ENCODE measurements at regions not wholly inside any gene's neighbourhood (a gene's known extent, or its start where the extent isn't known, plus 50 kb on each side); places are given as distances from the start of the nearest gene placed in this dataset.

- no peak overlapping the region for H3K4me3 Mint-ChIP-seq
- peak; percentile 16 for DNase-seq
Measured at GRCh38 chr14:39762576-39763401, 330.6 kb upstream of the FBXO33 start.

GRCh38 chr14:39755269-39755878 is 323.1 kb upstream of the FBXO33 start:
- Mint-ChIP-seq H3K4me1 (no peaks in the 10 kb centered on the region), H3K27me3 (no peaks in the 10 kb centered on the region), H3K36me3 (ENCODE audit: low read depth) (no peaks in the 10 kb centered on the region), H3K4me3 (no peak overlapping the region), H3K9me3 (ENCODE audit: low read depth) (no peaks in the 10 kb centered on the region), H3K27ac (no peak overlapping the region)
- no peak for ATAC-seq
- CTCF ChIA-PET: no interaction called here
- POLR2A ChIA-PET: no interaction called here
- intact Hi-C loops (cut with DNase I, micrococcal nuclease): no loop called here
- DNase-seq: no peak

More at GRCh38 chr14:39762576-39763401, 330.6 kb upstream of the FBXO33 start:
- Mint-ChIP-seq H3K27ac (no peak overlapping the region), H3K4me1 (peaks cover 7% of the 10 kb centered on the region), H3K36me3 (ENCODE audit: low read depth) (no peaks in the 10 kb centered on the region), H3K9me3 (ENCODE audit: low read depth) (peaks cover 4% of the 10 kb centered on the region), H3K27me3 (no peaks in the 10 kb centered on the region)
- ChIA-PET CTCF (no interaction called here), POLR2A (no interaction called here)
- intact Hi-C loops (cut with DNase I, micrococcal nuclease): no loop called here
- peak; percentile 53 for ATAC-seq

- ATAC-seq: no peak
- ChIA-PET POLR2A (interaction anchor here (0.7 kb wide), 1 partner anchor 689 kb away, joined by 5 read pairs; no protein-coding TSS in a partner anchor), CTCF (interaction anchor here (1.4 kb wide), 1 partner anchor 9 kb away, joined by 5 read pairs; no protein-coding TSS in a partner anchor)
- H3K9me3 Mint-ChIP-seq (ENCODE audit: low read depth): peaks cover 5% of the 10 kb centered on the region
- no peak overlapping the region for H3K4me3 Mint-ChIP-seq
- no peaks in the 10 kb centered on the region for H3K36me3 Mint-ChIP-seq (ENCODE audit: low read depth)
- H3K27me3 Mint-ChIP-seq: no peaks in the 10 kb centered on the region
- DNase-seq: no peak
- H3K27ac Mint-ChIP-seq: no peak overlapping the region
- intact Hi-C loops (cut with DNase I, micrococcal nuclease): no loop called here
- no peaks in the 10 kb centered on the region for H3K4me1 Mint-ChIP-seq
Measured at GRCh38 chr14:39740454-39740853, 308.2 kb upstream of the FBXO33 start.

- H3K36me3 Mint-ChIP-seq (ENCODE audit: low read depth): no peaks in the 10 kb centered on the region
- H3K4me3 Mint-ChIP-seq: no peak overlapping the region
- no peak overlapping the region for H3K27ac Mint-ChIP-seq
- H3K4me1 Mint-ChIP-seq: no peaks in the 10 kb centered on the region
- intact Hi-C loops (cut with DNase I, micrococcal nuclease): no loop called here
- no peaks in the 10 kb centered on the region for H3K27me3 Mint-ChIP-seq
- ChIA-PET POLR2A (no interaction called here), CTCF (interaction anchor here (1.4 kb wide), 1 partner anchor 8 kb away, joined by 5 read pairs; no protein-coding TSS in a partner anchor)
- no peak for ATAC-seq
- DNase-seq: no peak
- peaks cover 5% of the 10 kb centered on the region for H3K9me3 Mint-ChIP-seq (ENCODE audit: low read depth)
Measured at GRCh38 chr14:39739796-39740195, 307.6 kb upstream of the FBXO33 start.

- Mint-ChIP-seq H3K36me3 (ENCODE audit: low read depth) (no peaks in the 10 kb centered on the region), H3K27ac (no peak overlapping the region), H3K4me3 (no peak overlapping the region), H3K4me1 (no peaks in the 10 kb centered on the region), H3K9me3 (ENCODE audit: low read depth) (peaks cover 8% of the 10 kb centered on the region), H3K27me3 (no peaks in the 10 kb centered on the region)
- ChIA-PET CTCF (interaction anchor here (1.6 kb wide), 1 partner anchor 8 kb away, joined by 3 read pairs; no protein-coding TSS in a partner anchor), POLR2A (no interaction called here)
- no peak for DNase-seq
- intact Hi-C loops (cut with DNase I, micrococcal nuclease): no loop called here
- no peak for ATAC-seq
Measured at GRCh38 chr14:39734306-39734705, 302.1 kb upstream of the FBXO33 start.

GRCh38 chr14:39733741-39734140 is 301.5 kb upstream of the FBXO33 start:
- ChIA-PET POLR2A (no interaction called here), CTCF (no interaction called here)
- H3K4me1 Mint-ChIP-seq: no peaks in the 10 kb centered on the region
- no peak overlapping the region for H3K27ac Mint-ChIP-seq
- peaks cover 14% of the 10 kb centered on the region for H3K9me3 Mint-ChIP-seq (ENCODE audit: low read depth)
- H3K36me3 Mint-ChIP-seq (ENCODE audit: low read depth): no peaks in the 10 kb centered on the region
- DNase-seq (no peak), ATAC-seq (no peak)
- H3K27me3 Mint-ChIP-seq: no peaks in the 10 kb centered on the region
- intact Hi-C loops (cut with DNase I, micrococcal nuclease): no loop called here
- no peak overlapping the region for H3K4me3 Mint-ChIP-seq

GRCh38 chr14:39731912-39732311 is 299.7 kb upstream of the FBXO33 start:
- no peaks in the 10 kb centered on the region for H3K4me1 Mint-ChIP-seq
- no peaks in the 10 kb centered on the region for H3K36me3 Mint-ChIP-seq (ENCODE audit: low read depth)
- H3K27me3 Mint-ChIP-seq: no peaks in the 10 kb centered on the region
- peak; percentile 40 for DNase-seq
- no peak overlapping the region for H3K27ac Mint-ChIP-seq
- CTCF ChIA-PET: interaction anchor here (0.7 to 2.0 kb wide), 4 partner anchors 8 to 200 kb away, joined by 3 to 9 read pairs (median 4); no protein-coding TSS in a partner anchor
- intact Hi-C loops (cut with DNase I, micrococcal nuclease): no loop called here
- H3K4me3 Mint-ChIP-seq: no peak overlapping the region
- peaks cover 13% of the 10 kb centered on the region for H3K9me3 Mint-ChIP-seq (ENCODE audit: low read depth)
- POLR2A ChIA-PET: no interaction called here
- no peak for ATAC-seq

- CTCF ChIA-PET: interaction anchor here (0.6 to 0.9 kb wide), 2 partner anchors 9 to 213 kb away, joined by 3 to 4 read pairs; no protein-coding TSS in a partner anchor
- Mint-ChIP-seq H3K27ac (no peak overlapping the region), H3K9me3 (ENCODE audit: low read depth) (peaks cover 11% of the 10 kb centered on the region), H3K4me3 (no peak overlapping the region), H3K27me3 (no peaks in the 10 kb centered on the region), H3K4me1 (no peaks in the 10 kb centered on the region), H3K36me3 (ENCODE audit: low read depth) (no peaks in the 10 kb centered on the region)
- intact Hi-C loops (cut with DNase I, micrococcal nuclease): no loop called here
- ATAC-seq: no peak
- no peak for DNase-seq
- POLR2A ChIA-PET: interaction anchor here (0.6 kb wide), 1 partner anchor 174 kb away, joined by 4 read pairs; no protein-coding TSS in a partner anchor
Measured at GRCh38 chr14:39726563-39726962, 294.3 kb upstream of the FBXO33 start.

GRCh38 chr14:39722547-39723273 is 290.5 kb upstream of the FBXO33 start:
- no peak overlapping the region for H3K4me3 Mint-ChIP-seq
- H3K4me1 Mint-ChIP-seq: no peaks in the 10 kb centered on the region
- H3K36me3 Mint-ChIP-seq (ENCODE audit: low read depth): no peaks in the 10 kb centered on the region
- DNase-seq (no peak), ATAC-seq (no peak)
- no peak overlapping the region for H3K27ac Mint-ChIP-seq
- intact Hi-C loops (cut with DNase I, micrococcal nuclease): no loop called here
- ChIA-PET POLR2A (no interaction called here), CTCF (no interaction called here)
- no peaks in the 10 kb centered on the region for H3K9me3 Mint-ChIP-seq (ENCODE audit: low read depth)
- no peaks in the 10 kb centered on the region for H3K27me3 Mint-ChIP-seq

GRCh38 chr14:39716987-39717570 is 284.8 kb upstream of the FBXO33 start:
- Mint-ChIP-seq H3K27ac (no peak overlapping the region), H3K4me3 (no peak overlapping the region), H3K9me3 (ENCODE audit: low read depth) (peaks cover 2% of the 10 kb centered on the region), H3K27me3 (no peaks in the 10 kb centered on the region), H3K36me3 (ENCODE audit: low read depth) (no peaks in the 10 kb centered on the region), H3K4me1 (no peaks in the 10 kb centered on the region)
- POLR2A ChIA-PET: no interaction called here
- ATAC-seq: no peak
- intact Hi-C loops (cut with DNase I, micrococcal nuclease): no loop called here
- no peak for DNase-seq
- CTCF ChIA-PET: interaction anchor here (1.2 kb wide), 1 partner anchor 9 kb away, joined by 4 read pairs; no protein-coding TSS in a partner anchor

- ChIA-PET CTCF (interaction anchor here (0.6 to 1.9 kb wide), 2 partner anchors 18 to 140 kb away, joined by 3 to 9 read pairs; no protein-coding TSS in a partner anchor), POLR2A (no interaction called here)
- Mint-ChIP-seq H3K9me3 (ENCODE audit: low read depth) (peaks cover 12% of the 10 kb centered on the region), H3K4me1 (no peaks in the 10 kb centered on the region), H3K27me3 (no peaks in the 10 kb centered on the region), H3K27ac (no peak overlapping the region), H3K36me3 (ENCODE audit: low read depth) (no peaks in the 10 kb centered on the region), H3K4me3 (no peak overlapping the region)
- no peak for ATAC-seq
- intact Hi-C loops (cut with DNase I, micrococcal nuclease): no loop called here
- DNase-seq: no peak
Measured at GRCh38 chr14:39712293-39712999, 280.2 kb upstream of the FBXO33 start.
